ENCODE measurements at regions not wholly inside any gene's neighbourhood (a gene's known extent, or its start where the extent isn't known, plus 50 kb on each side); places are given as distances from the start of the nearest gene placed in this dataset.
"Not testable (repeated sequence)": the region's sequence is repeated elsewhere in the genome, so short reads cannot be mapped to it uniquely, and the experiment has no call there.

DNA sequence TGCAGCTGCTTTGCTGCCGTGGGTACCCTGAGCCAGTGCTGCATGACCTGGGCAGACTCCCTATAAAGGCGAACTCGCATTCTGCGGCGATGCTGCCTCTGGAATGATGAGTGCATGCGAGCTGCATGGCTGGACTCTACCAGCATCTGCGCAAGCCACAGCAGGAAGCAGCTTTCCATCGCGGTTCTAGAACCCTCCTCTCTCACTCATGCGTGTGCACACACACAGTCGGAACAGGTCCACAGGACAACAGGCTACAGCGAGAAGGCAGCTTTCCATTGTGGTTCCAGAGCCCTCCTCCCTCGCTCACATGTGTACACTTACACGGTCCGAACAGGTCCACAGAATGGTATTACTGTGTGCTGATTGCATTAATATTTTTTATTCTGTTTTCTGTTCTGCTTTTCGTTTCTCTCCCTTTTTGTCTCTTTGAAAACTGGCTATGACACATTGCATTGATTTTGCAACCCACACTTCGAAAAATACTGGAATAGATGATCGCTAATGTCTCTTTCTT, 69.1 kb downstream of the NPIPB11 start:
- H3K9me3 Mint-ChIP-seq, H3K36me3 Mint-ChIP-seq, H3K27me3 Mint-ChIP-seq: not testable (repeated sequence)
- peak; percentile 62 for ATAC-seq
- Mint-ChIP-seq H3K27ac (peak overlapping the region; percentile 88), H3K4me1 (peaks cover 58% of the 10 kb centered on the region), H3K4me3 (peak overlapping the region; percentile 61)

DNA sequence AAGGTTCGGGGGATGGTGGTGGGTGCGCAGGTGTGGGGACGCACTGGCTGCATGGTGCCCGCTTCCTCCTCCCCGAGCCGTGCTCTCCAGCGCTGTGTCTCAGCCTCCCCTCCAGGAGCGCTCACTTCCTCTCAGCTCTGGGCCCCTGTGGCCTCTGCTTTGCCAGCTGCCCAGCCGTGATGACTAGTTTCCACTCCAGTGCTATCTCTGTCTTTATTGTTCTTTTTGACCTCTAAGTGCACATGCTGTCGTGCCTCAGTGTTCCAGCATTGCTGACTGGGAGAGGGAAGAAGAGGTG, 71.0 kb downstream of the NPIPB11 start:
- not testable (repeated sequence) for H3K36me3 Mint-ChIP-seq, H3K9me3 Mint-ChIP-seq, H3K27me3 Mint-ChIP-seq, H3K4me3 Mint-ChIP-seq
- H3K27ac Mint-ChIP-seq: peak overlapping the region; percentile 86
- ATAC-seq: peak; percentile 69
- H3K4me1 Mint-ChIP-seq: peaks cover 53% of the 10 kb centered on the region

DNA sequence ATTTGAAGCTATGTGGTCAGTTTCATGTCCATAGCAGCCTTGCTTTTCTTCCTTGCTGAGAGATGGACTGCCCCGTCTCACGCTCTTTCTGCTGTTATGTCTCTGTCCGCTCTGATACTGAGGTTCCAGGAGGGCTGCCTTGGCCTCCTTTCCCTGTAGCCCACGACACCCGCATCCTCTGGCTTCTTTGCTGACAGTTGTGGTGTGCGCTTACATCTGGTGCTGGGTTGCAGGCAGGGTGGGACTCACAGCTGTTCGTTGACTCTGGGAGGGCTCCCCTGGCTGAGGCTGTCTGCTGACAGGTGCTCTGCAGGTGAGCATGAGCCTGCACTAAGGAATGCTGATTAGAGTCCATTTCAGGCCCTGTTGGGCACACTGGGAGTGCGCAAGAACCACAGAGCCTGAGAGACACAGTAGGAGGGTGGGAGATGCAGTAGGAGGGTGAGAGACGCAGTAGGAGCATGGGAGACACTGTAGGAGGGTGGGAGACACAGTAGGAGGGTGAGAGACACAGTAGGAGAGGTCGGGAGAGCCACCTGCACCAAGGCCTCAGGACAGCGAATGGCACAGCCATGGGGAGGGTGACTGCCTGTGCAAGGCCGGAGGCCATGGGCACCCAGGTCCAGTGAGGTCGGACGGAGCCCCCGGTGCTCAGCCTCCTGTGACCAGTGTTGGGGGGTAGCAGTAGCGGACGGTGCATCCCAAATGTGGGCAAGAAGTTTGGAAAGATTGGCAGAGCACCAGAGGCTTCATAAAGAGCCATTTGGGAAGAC, 71.5 kb downstream of the NPIPB11 start:
- not testable (repeated sequence) for H3K27me3 Mint-ChIP-seq, H3K36me3 Mint-ChIP-seq, H3K9me3 Mint-ChIP-seq, ATAC-seq
- peak overlapping the region; percentile 24 for H3K4me3 Mint-ChIP-seq
- peak overlapping the region; percentile 86 for H3K27ac Mint-ChIP-seq
- peaks cover 53% of the 10 kb centered on the region for H3K4me1 Mint-ChIP-seq

DNA sequence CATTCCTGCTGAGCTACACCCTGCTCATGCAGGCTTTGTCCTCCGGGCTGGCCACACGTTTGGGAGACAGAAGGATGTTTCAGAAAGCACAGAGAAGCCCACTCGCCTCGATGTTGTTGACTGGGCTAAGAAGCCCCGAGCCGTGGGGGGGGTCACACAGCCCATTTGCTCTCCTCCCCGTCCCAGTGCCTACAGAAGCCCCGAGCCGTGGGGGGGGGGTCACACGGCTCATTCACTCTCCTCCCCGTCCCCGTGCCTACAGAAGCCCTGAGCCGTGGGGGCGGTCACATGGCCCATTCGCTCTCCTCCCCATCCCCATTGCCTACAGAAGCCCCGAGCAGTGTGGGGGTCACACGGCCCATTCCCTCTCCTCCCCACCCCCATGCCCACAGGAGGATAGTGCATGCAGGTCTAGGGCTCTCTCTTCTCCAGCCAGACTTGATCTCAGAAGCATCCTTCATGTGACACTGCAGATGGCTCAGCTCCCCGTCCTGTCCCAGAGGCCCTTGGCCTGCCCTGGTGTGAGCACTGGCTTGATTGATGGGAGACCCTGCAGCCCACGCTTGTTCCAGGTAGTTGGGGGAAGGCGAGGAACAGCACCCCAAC, 72.9 kb downstream of the NPIPB11 start:
- H3K27me3 Mint-ChIP-seq, H3K36me3 Mint-ChIP-seq, H3K9me3 Mint-ChIP-seq, ATAC-seq, H3K27ac Mint-ChIP-seq, H3K4me3 Mint-ChIP-seq: not testable (repeated sequence)
- peaks cover 51% of the 10 kb centered on the region for H3K4me1 Mint-ChIP-seq

- not testable (repeated sequence) for H3K27me3 Mint-ChIP-seq, H3K4me3 Mint-ChIP-seq, H3K27ac Mint-ChIP-seq, H3K9me3 Mint-ChIP-seq, H3K36me3 Mint-ChIP-seq
- ATAC-seq: peak; percentile 69
- H3K4me1 Mint-ChIP-seq: peaks cover 31% of the 10 kb centered on the region
These were observed 75.9 kb downstream of the NPIPB11 start for GRCh38 chr16:29330623-29331022.

GRCh38 chr16:29328528-29328927, 78.0 kb downstream of the NPIPB11 start:
- H3K4me1 Mint-ChIP-seq: peaks cover 19% of the 10 kb centered on the region
- H3K27me3 Mint-ChIP-seq, H3K4me3 Mint-ChIP-seq, ATAC-seq, H3K9me3 Mint-ChIP-seq, H3K27ac Mint-ChIP-seq, H3K36me3 Mint-ChIP-seq: not testable (repeated sequence)

- not testable (repeated sequence) for H3K27me3 Mint-ChIP-seq, ATAC-seq, H3K4me3 Mint-ChIP-seq, H3K27ac Mint-ChIP-seq, H3K9me3 Mint-ChIP-seq, H3K36me3 Mint-ChIP-seq
- H3K4me1 Mint-ChIP-seq: peaks cover 17% of the 10 kb centered on the region
These were observed 78.7 kb downstream of the NPIPB11 start for GRCh38 chr16:29327631-29328408.

GRCh38 chr16:29326164-29327125, 80.1 kb downstream of the NPIPB11 start:
- ATAC-seq: peak; percentile 76
- H3K27me3 Mint-ChIP-seq, H3K9me3 Mint-ChIP-seq, H3K27ac Mint-ChIP-seq, H3K36me3 Mint-ChIP-seq, H3K4me3 Mint-ChIP-seq: not testable (repeated sequence)
- H3K4me1 Mint-ChIP-seq: peaks cover 17% of the 10 kb centered on the region

GRCh38 chr16:29323725-29324124, 82.8 kb downstream of the NPIPB11 start:
- H3K9me3 Mint-ChIP-seq, H3K36me3 Mint-ChIP-seq, H3K4me1 Mint-ChIP-seq: not testable (repeated sequence)

DNA sequence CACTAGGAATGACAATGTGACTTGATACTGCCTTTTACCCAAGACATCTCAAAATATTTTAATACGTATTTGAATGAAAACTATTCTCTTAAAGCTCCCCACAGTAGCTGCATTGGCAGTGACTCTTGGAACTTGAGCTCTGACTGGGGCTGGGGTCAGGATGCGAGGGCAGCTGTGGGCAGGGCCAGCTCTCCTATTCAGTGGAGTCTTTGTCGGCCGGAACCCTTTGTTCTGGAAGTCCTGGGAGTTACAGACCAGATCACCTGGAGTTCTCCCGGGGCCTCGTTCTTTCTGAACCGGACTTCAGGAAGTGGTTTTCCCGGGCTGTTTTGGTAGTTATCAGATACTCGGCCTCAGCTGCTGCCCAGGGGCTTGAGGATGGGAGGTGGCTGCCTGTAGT, 84.9 kb downstream of the NPIPB11 start:
- no peaks in the 10 kb centered on the region for H3K36me3 Mint-ChIP-seq
- ATAC-seq: no peak
- H3K27ac Mint-ChIP-seq: no peak overlapping the region
- no peaks in the 10 kb centered on the region for H3K9me3 Mint-ChIP-seq
- H3K4me3 Mint-ChIP-seq: no peak overlapping the region
- no peaks in the 10 kb centered on the region for H3K27me3 Mint-ChIP-seq
- peaks cover 15% of the 10 kb centered on the region for H3K4me1 Mint-ChIP-seq

More at GRCh38 chr16:29323725-29324124, 82.8 kb downstream of the NPIPB11 start:
- H3K27me3 Mint-ChIP-seq, ATAC-seq, H3K27ac Mint-ChIP-seq, H3K4me3 Mint-ChIP-seq: not testable (repeated sequence)

GRCh38 chr16:29321000-29321393, 85.5 kb downstream of the NPIPB11 start:
- ATAC-seq: no peak
- Mint-ChIP-seq H3K27me3 (no peaks in the 10 kb centered on the region), H3K27ac (no peak overlapping the region), H3K9me3 (no peaks in the 10 kb centered on the region), H3K36me3 (no peaks in the 10 kb centered on the region), H3K4me1 (peaks cover 13% of the 10 kb centered on the region), H3K4me3 (no peak overlapping the region)

DNA sequence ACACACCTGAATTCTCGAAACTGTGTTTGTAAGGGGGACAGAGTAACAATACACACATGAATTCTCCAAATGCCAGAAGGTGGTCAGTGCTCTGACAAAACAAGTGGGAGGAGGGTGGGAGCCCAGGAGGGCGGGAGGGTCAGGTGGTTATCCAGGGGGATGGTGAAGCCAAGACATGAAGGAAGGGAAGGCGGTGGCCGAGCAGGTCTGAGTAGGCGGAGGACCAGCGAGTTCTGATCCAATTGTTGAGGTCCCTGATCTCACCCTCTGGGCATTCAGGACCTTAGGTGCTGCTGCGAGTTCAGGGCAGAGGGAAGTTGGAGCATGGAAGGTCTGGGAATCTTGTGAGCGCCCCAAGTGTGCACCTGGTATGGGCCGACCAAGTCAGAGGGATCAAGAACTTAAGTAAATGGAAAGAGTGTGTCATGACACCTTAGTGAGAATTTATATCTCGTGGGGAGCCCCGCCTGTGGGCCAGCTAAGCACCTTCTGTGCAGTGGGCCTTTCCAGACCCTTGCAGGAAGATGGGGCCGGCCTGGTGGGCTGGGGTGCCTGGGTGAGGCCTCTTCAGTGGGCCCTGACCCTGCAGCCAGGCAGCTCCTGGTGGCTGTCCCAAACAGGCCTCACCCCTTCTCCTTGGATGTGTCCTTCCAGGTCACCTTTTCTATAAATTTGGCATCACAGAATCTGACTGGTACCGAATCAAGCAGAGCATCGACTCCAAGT, 86.1 kb downstream of the NPIPB11 start:
- Mint-ChIP-seq H3K4me1 (peaks cover 12% of the 10 kb centered on the region), H3K36me3 (no peaks in the 10 kb centered on the region), H3K9me3 (no peaks in the 10 kb centered on the region), H3K4me3 (no peak overlapping the region), H3K27me3 (no peaks in the 10 kb centered on the region), H3K27ac (no peak overlapping the region)
- ATAC-seq: no peak

- H3K9me3 Mint-ChIP-seq: no peaks in the 10 kb centered on the region
These were observed 86.8 kb downstream of the NPIPB11 start for GRCh38 chr16:29319726-29320125.

DNA sequence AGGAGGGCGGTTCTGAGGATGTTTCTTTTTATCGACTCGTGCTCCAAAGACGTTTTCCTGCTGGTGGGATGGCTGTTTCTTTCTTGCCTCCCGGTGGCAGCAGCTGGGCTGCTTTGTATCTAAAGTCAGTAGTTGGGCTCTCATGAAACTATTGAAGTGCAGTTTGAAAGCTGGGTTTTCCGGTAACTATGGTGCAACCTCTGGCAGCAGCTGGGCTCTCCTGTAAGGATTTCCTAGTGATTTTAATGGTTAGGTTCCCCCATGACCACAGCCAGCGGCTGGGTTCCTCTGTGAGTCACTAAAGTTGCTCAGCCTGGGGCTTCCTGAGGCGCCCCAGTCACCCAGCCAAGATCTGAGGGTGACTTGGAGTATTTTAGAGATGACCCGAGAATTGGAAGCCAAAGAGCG, 87.9 kb downstream of the NPIPB11 start:
- H3K4me3 Mint-ChIP-seq, H3K27me3 Mint-ChIP-seq, H3K27ac Mint-ChIP-seq, ATAC-seq, H3K36me3 Mint-ChIP-seq, H3K9me3 Mint-ChIP-seq: not testable (repeated sequence)
- peaks cover 18% of the 10 kb centered on the region for H3K4me1 Mint-ChIP-seq

More at GRCh38 chr16:29319726-29320125, 86.8 kb downstream of the NPIPB11 start:
- no peak for ATAC-seq
- H3K27ac Mint-ChIP-seq: no peak overlapping the region
- H3K36me3 Mint-ChIP-seq: no peaks in the 10 kb centered on the region
- no peaks in the 10 kb centered on the region for H3K27me3 Mint-ChIP-seq
- H3K4me3 Mint-ChIP-seq: no peak overlapping the region
- peaks cover 12% of the 10 kb centered on the region for H3K4me1 Mint-ChIP-seq
